Left ventricle myocardium inferior (tissue), 1 donor: ENCODE measurements at regions not wholly inside any gene's neighbourhood (a gene's known extent, or its start where the extent isn't known, plus 50 kb on each side); places are given as distances from the start of the nearest gene placed in this dataset.

ENCODE experiments used
- DNase-seq: peaks from one replicate; pipeline ENCODE4 v3.0.0-alpha.2; 2020
- H3K27ac ChIP-seq: fragments of 200-600 bp; replicated peaks from 2 replicates; pipeline ENCODE4 v1.8.0; 2021
- H3K27me3 ChIP-seq: fragments of 200-600 bp; 2 replicates; pipeline ENCODE4 v1.8.0; 2021; ENCODE audit warnings: low read depth
- H3K36me3 ChIP-seq: fragments of 200-600 bp; 2 replicates; pipeline ENCODE4 v1.8.0; 2021
- H3K4me1 ChIP-seq: fragments of 200-600 bp; 2 replicates; pipeline ENCODE4 v1.8.0; 2021
- H3K4me3 ChIP-seq: fragments of 200-600 bp; 2 replicates; pipeline ENCODE4 v1.8.0; 2021; ENCODE audit warnings: mild to moderate bottlenecking, moderate library complexity
- H3K9me3 ChIP-seq: fragments of 200-600 bp; replicated peaks from 2 replicates; pipeline ENCODE4 v1.8.0; 2021
- CTCF ChIP-seq: fragments of 200-600 bp; IDR thresholded peaks from 2 replicates; pipeline ENCODE4 v1.8.0; 2021; ENCODE audit warnings: antibody characterized with exemption, mild to moderate bottlenecking, borderline replicate concordance
- intact Hi-C: fragments of 100-400 bp; cut with micrococcal nuclease; formaldehyde crosslinking; loops from one replicate; pipeline ENCODE4 v1.11.0; 2022
- donor health status: DM: no; HTN: yes; CAD: no; lungs with severe emphysema.

DNA sequence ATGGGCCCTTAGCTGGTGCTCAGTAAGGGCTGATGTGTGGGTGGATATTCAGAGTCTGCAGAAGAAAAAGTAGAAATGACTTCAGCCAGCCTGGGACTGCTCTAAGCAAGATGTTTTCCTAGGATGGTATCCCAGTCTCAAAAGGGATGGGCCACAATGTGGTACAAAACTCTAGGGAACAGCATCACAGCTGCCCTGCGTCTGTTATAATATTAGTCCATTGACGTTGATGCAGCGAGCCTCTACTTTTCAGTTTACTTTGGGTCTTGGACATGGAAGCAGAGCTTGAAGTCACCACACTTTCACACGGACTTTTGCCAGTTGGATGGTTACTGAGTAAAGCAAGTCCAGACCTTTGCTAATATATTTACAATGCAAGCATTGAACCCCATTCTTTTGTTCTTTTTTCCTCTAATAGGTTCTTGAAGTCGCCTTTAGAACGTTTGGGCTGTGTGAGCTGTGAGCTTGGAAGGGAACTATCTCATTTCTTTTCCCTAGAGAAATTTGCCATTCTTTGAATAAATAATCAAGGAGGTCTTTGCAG, 105.7 kb downstream of the RDH14 start:
- Histone ChIP-seq H3K27ac (peak overlapping the region; percentile 58), H3K36me3 (no peaks in the 10 kb centered on the region), H3K4me1 (peaks cover 10% of the 10 kb centered on the region), H3K27me3 (peaks cover 6% of the 10 kb centered on the region), H3K9me3 (peaks cover 9% of the 10 kb centered on the region), H3K4me3 (no peak overlapping the region)
- no peak for TF ChIP-seq CTCF
- intact Hi-C loops, result no loop called here
- DNase-seq, result no peak

- Histone ChIP-seq H3K36me3 (no peaks in the 10 kb centered on the region), H3K27ac (peak overlapping the region; percentile 49), H3K27me3 (peaks cover 4% of the 10 kb centered on the region), H3K9me3 (no peaks in the 10 kb centered on the region), H3K4me3 (no peak overlapping the region), H3K4me1 (peaks cover 13% of the 10 kb centered on the region)
- intact Hi-C loops, result no loop called here
- DNase-seq, result no peak
- no peak for TF ChIP-seq CTCF
These were observed 113.7 kb downstream of the RDH14 start for GRCh38 chr2:18446715-18447114.

DNA sequence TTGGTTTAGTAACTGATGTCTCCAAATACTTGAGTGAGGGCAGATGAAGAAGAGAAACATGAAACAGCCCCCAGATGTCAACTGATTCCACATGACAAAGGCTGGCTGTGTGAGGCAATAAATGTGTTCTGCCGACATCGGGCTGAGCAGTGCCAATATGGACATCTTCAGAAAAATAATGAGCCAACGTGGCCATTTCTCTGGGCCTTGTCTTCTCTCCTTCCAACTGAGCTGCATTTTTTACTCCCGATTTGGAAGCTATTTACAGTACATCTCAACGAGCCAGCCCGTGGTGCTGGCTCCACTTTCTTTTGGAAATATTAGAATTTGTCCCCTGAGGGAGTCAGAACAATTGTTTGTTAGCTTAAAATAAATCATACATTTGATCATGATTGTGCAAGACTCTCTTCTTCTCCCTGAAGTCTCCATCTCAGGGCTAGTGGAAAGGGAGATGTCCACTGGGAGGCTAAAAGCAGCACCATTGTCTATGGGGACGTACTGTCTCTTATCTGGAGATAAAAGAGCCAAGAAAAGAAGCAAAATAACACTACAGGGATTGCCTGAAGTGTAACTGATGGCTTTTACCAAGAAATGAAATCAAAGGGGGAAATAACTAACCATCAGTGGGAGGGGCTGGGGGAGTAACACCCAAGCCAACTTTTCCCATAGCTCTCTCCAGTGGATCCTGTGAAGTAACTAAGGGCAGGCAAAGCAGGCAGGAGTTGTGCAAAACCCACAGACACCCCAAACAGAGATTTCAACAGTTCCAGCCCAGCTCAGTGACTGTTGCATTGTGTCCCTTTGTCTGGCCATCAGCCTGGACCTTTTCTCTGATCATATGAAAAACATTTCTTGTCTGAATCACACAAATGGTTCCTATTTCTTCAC, 114.8 kb downstream of the RDH14 start:
- no peaks in the 10 kb centered on the region for H3K27me3 ChIP-seq
- H3K27ac ChIP-seq, result peak overlapping the region; percentile 49
- intact Hi-C loops, result no loop called here
- H3K4me3 ChIP-seq, result no peak overlapping the region
- peaks cover 13% of the 10 kb centered on the region for H3K4me1 ChIP-seq
- H3K9me3 ChIP-seq, result no peaks in the 10 kb centered on the region
- DNase-seq, result peak; percentile 28
- peak; percentile 9 for TF ChIP-seq CTCF
- no peaks in the 10 kb centered on the region for H3K36me3 ChIP-seq

DNA sequence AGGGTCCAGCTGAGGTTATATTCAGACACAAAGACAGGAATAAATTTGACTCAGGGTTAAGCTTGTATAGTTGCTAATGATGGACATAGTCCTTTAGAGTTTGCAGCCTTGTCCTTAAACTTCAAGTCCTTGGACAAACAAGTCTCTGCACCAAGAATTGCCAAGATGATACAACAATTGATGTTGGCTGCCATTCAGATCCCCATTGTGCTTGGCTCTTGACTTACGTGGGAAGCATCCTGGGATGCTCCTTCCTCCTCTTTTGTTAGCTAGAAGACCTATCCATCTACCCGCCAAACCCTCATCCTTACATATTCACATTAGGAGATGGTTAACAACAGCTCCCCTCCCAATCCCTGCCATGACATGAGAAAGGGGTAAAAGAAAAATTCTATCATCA, 115.6 kb downstream of the RDH14 start:
- DNase-seq, result no peak
- peak overlapping the region; percentile 49 for H3K27ac ChIP-seq
- H3K9me3 ChIP-seq, result no peaks in the 10 kb centered on the region
- H3K4me3 ChIP-seq, result no peak overlapping the region
- intact Hi-C loops, result no loop called here
- no peaks in the 10 kb centered on the region for H3K27me3 ChIP-seq
- H3K4me1 ChIP-seq, result peaks cover 13% of the 10 kb centered on the region
- no peaks in the 10 kb centered on the region for H3K36me3 ChIP-seq
- no peak for TF ChIP-seq CTCF

DNA sequence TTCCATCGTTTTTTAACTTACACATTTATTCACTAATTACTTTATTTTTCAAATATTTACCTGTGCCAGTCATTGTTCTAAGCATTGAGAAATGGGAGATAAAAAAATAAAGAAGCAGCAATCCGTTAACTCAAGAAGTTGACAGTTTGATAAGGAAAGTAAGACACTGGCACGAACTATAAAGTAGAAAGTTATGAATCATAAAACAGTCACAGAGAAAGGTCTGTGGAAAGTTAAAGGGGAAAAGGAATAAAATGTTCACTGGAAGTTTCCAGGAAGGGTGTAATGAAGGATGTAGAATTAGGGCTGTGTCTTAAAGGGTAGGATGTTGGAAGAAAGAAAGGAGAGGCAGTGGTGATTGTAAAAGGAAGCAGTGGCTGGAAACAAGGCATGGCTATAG, 118.9 kb downstream of the RDH14 start:
- intact Hi-C loops, result no loop called here
- no peaks in the 10 kb centered on the region for H3K27me3 ChIP-seq
- no peaks in the 10 kb centered on the region for H3K9me3 ChIP-seq
- no peaks in the 10 kb centered on the region for H3K36me3 ChIP-seq
- H3K4me3 ChIP-seq, result no peak overlapping the region
- no peak overlapping the region for H3K27ac ChIP-seq
- no peak for TF ChIP-seq CTCF
- no peak for DNase-seq
- peaks cover 13% of the 10 kb centered on the region for H3K4me1 ChIP-seq
